HCT116 (cell line): ENCODE measurements at regions not wholly inside any gene's neighbourhood (a gene's known extent, or its start where the extent isn't known, plus 50 kb on each side); places are given as distances from the start of the nearest gene placed in this dataset.

Source experiments
- CTCF ChIP-seq, 3 experiments: fragments of 200-600 bp in 1 of 3; sonication (generic) in 1 of 3; IDR thresholded peaks in 2 of 3; conservative IDR thresholded peaks in 1 of 3; 2 replicates each; pipeline ENCODE4 v1.5.1; 2012 to 2017; ENCODE audit warnings: low read depth in 2 of 3, low read length in 2 of 3, antibody characterized with exemption in 1 of 3, borderline replicate concordance in 1 of 3, control low read depth in 1 of 3, mild to moderate bottlenecking in 1 of 3, mixed read lengths in 1 of 3, mixed run types in 1 of 3, moderate library complexity in 1 of 3; ENCODE audit not compliant: insufficient read depth in 1 of 3
- EZH2 ChIP-seq: fragments of 200-600 bp; sonication (generic); IDR thresholded peaks from 2 replicates; pipeline ENCODE4 v1.6.1; 2017; ENCODE audit warnings: antibody characterized with exemption, mixed run types
- EZH2phosphoT487 ChIP-seq: fragments of 200-600 bp; IDR thresholded peaks from 2 replicates; pipeline ENCODE4 v1.6.1; 2018; ENCODE audit warnings: antibody characterized with exemption, borderline replicate concordance
- FOSL1 ChIP-seq: IDR thresholded peaks from 2 replicates; pipeline ENCODE4 v1.6.1; 2012; ENCODE audit warnings: low read depth
- POLR2A ChIP-seq: IDR thresholded peaks from 2 replicates; pipeline ENCODE4 v1.7.0; 2011; ENCODE audit warnings: borderline replicate concordance; ENCODE audit not compliant: insufficient read depth, insufficient read length; ENCODE audit errors: extremely low read depth
- POLR2AphosphoS5 ChIP-seq: IDR thresholded peaks from 2 replicates; pipeline ENCODE4 v1.6.1; 2011; ENCODE audit warnings: mild to moderate bottlenecking, low read depth, low read length, moderate library complexity
- RAD21 ChIP-seq: IDR thresholded peaks from 2 replicates; pipeline ENCODE4 v1.6.1; 2012; ENCODE audit warnings: low read depth, mild to moderate bottlenecking
- SP1 ChIP-seq: IDR thresholded peaks from 2 replicates; pipeline ENCODE4 v1.6.1; 2012; ENCODE audit warnings: low read depth
- SRF ChIP-seq: IDR thresholded peaks from 2 replicates; pipeline ENCODE4 v1.6.1; 2012; ENCODE audit warnings: low read depth
- TCF7L2 ChIP-seq: IDR thresholded peaks from 2 replicates; pipeline ENCODE4 v1.7.0; 2011; ENCODE audit warnings: borderline replicate concordance, inconsistent platforms; ENCODE audit not compliant: insufficient read depth, insufficient read length; ENCODE audit errors: extremely low read depth
- YY1 ChIP-seq: IDR thresholded peaks from 2 replicates; pipeline ENCODE4 v1.6.1; 2011; ENCODE audit warnings: low read length, low read depth, moderate library complexity, mild to moderate bottlenecking; ENCODE audit not compliant: insufficient replicate concordance; ENCODE audit errors: extremely low read depth
- ZNF274 ChIP-seq: fragments of 200-500 bp; sonication (Bioruptor generic); IDR thresholded peaks from 2 replicates; pipeline ENCODE4 v1.6.1; 2014; ENCODE audit warnings: mild to moderate bottlenecking, low read depth, low read length, inconsistent platforms
- TF ChIP-seq, protein P1 (sequence below): IDR thresholded peaks from 2 replicates; pipeline ENCODE4 v1.6.1; 2012
- TF ChIP-seq, protein P2 (sequence below): IDR thresholded peaks from 2 replicates; pipeline ENCODE4 v1.6.1; 2011; ENCODE audit warnings: mild to moderate bottlenecking, low read length, moderate library complexity; ENCODE audit not compliant: insufficient replicate concordance; ENCODE audit errors: extremely low read depth

DNA sequence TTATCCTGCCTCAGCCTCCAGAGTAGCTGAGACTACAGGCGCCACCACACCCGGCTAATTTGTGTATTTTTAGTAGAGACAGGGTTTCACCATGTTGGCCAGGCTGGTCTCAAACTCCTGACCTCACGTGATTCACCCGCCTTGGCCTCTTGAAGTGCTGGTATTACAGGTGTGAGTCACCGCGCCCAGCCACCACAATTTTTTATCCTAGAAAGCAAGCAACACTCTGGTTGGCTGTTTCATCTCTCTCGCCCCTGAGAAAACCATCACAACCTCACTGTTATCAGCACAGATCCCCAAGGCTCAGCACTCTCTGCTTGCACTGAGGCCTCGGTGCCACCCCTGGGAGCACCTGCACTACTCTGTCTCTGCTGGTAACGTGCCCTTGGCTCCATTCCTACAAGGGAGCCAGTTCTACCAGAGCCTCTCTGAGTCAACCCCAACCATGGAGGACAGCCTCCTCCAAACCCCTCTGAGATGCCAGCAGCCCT, 134.8 kb upstream of the AGAP1 start:
- TF ChIP-seq RAD21 = no peak
- no peak for TF ChIP-seq CTCF (IDR thresholded peaks at IDR 0.05 in 2 of 3, conservative IDR thresholded peaks at IDR 0.05 in 1 of 3; ENCODE audit: borderline replicate concordance in 1 of 3, insufficient read depth in 1 of 3, low read depth in 2 of 3, low read length in 2 of 3)
- TF ChIP-seq TCF7L2 = no peak
- TF ChIP-seq POLR2A = no peak
- TF ChIP-seq YY1 = no peak
- no peak for TF ChIP-seq EZH2phosphoT487
- peak; percentile 40 for TF ChIP-seq SP1
- TF ChIP-seq, protein P1, sequence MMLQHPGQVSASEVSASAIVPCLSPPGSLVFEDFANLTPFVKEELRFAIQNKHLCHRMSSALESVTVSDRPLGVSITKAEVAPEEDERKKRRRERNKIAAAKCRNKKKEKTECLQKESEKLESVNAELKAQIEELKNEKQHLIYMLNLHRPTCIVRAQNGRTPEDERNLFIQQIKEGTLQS = no peak
- TF ChIP-seq EZH2 = no peak
- TF ChIP-seq, protein P2, sequence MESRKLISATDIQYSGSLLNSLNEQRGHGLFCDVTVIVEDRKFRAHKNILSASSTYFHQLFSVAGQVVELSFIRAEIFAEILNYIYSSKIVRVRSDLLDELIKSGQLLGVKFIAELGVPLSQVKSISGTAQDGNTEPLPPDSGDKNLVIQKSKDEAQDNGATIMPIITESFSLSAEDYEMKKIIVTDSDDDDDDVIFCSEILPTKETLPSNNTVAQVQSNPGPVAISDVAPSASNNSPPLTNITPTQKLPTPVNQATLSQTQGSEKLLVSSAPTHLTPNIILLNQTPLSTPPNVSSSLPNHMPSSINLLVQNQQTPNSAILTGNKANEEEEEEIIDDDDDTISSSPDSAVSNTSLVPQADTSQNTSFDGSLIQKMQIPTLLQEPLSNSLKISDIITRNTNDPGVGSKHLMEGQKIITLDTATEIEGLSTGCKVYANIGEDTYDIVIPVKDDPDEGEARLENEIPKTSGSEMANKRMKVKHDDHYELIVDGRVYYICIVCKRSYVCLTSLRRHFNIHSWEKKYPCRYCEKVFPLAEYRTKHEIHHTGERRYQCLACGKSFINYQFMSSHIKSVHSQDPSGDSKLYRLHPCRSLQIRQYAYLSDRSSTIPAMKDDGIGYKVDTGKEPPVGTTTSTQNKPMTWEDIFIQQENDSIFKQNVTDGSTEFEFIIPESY = no peak
- TF ChIP-seq POLR2AphosphoS5 = peak; percentile 28; the same call in 1 of the 2 replicates
- TF ChIP-seq FOSL1 = peak; percentile 63
- TF ChIP-seq ZNF274 = no peak
- no peak for TF ChIP-seq SRF
